H9 (cell line): ENCODE measurements at regions not wholly inside any gene's neighbourhood (a gene's known extent, or its start where the extent isn't known, plus 50 kb on each side); places are given as distances from the start of the nearest gene placed in this dataset.

Experiments used
- DNase-seq: peaks from one replicate; pipeline ENCODE4 v3.0.0-alpha.2; 2017
- H2AFZ ChIP-seq: one replicate; pipeline ENCODE4 v1.6.1; 2013; ENCODE audit warnings: mild to moderate bottlenecking, low read length, control low read depth, moderate library complexity
- H2AK5ac ChIP-seq: 2 replicates; pipeline ENCODE4 v1.6.1; 2013; ENCODE audit warnings: low read length, control low read depth, mixed read lengths; ENCODE audit not compliant: insufficient read length
- H2BK120ac ChIP-seq: one replicate; pipeline ENCODE4 v1.6.1; 2013; ENCODE audit warnings: low read depth, mild to moderate bottlenecking, low read length, control low read depth, inconsistent platforms; ENCODE audit not compliant: poor library complexity, severe bottlenecking
- H2BK12ac ChIP-seq: 2 replicates; pipeline ENCODE4 v1.6.1; 2013; ENCODE audit warnings: low read length, control low read depth, mixed read lengths, low read depth; ENCODE audit not compliant: insufficient read length
- H2BK15ac ChIP-seq: 2 replicates; pipeline ENCODE4 v1.6.1; 2013; ENCODE audit warnings: low read depth, low read length, control low read depth
- H2BK20ac ChIP-seq: one replicate; pipeline ENCODE4 v1.6.1; 2013; ENCODE audit warnings: low read depth, mild to moderate bottlenecking, low read length, control low read depth, inconsistent platforms; ENCODE audit not compliant: poor library complexity, severe bottlenecking
- H2BK5ac ChIP-seq: 2 replicates; pipeline ENCODE4 v1.6.1; 2013; ENCODE audit warnings: low read length, control low read depth, mixed read lengths; ENCODE audit not compliant: insufficient read length
- H3K14ac ChIP-seq: 2 replicates; pipeline ENCODE4 v1.6.1; 2013; ENCODE audit warnings: low read length, control low read depth; ENCODE audit not compliant: insufficient read depth
- H3K18ac ChIP-seq: 2 replicates; pipeline ENCODE4 v1.6.1; 2013; ENCODE audit warnings: low read depth, mild to moderate bottlenecking, mixed read lengths, low read length, control low read depth; ENCODE audit not compliant: insufficient read length
- H3K23ac ChIP-seq: 2 replicates; pipeline ENCODE4 v1.6.1; 2013; ENCODE audit warnings: low read length, control low read depth, mixed read lengths, low read depth; ENCODE audit not compliant: insufficient read length
- H3K23me2 ChIP-seq: 2 replicates; pipeline ENCODE4 v1.6.1; 2013; ENCODE audit warnings: low read depth, mild to moderate bottlenecking, mixed read lengths, low read length, control low read depth; ENCODE audit not compliant: insufficient read length, poor library complexity, severe bottlenecking
- H3K27ac ChIP-seq: 2 replicates; pipeline ENCODE4 v1.5.1; 2013; ENCODE audit warnings: low read length, control low read depth, mixed read lengths, low read depth; ENCODE audit not compliant: insufficient read length
- H3K27me3 ChIP-seq: 2 replicates; pipeline ENCODE4 v1.6.1; 2013; ENCODE audit warnings: low read length, control low read depth, inconsistent platforms; ENCODE audit not compliant: insufficient read depth
- H3K4ac ChIP-seq: 2 replicates; pipeline ENCODE4 v1.6.1; 2013; ENCODE audit warnings: low read depth, mild to moderate bottlenecking, control low read depth, inconsistent platforms, low read length, moderate library complexity
- H3K4me1 ChIP-seq: 2 replicates; pipeline ENCODE4 v1.6.1; 2013; ENCODE audit warnings: low read length, control low read depth, inconsistent platforms; ENCODE audit not compliant: insufficient read depth
- H3K4me2 ChIP-seq: 2 replicates; pipeline ENCODE4 v1.6.1; 2013; ENCODE audit warnings: low read length, control low read depth, mixed read lengths; ENCODE audit not compliant: insufficient read length, insufficient read depth
- H3K56ac ChIP-seq: 2 replicates; pipeline ENCODE4 v1.6.1; 2013; ENCODE audit warnings: low read depth, mild to moderate bottlenecking, mixed read lengths, low read length, control low read depth; ENCODE audit not compliant: insufficient read length
- H3K79me1 ChIP-seq: 2 replicates; pipeline ENCODE4 v1.6.1; 2013; ENCODE audit warnings: low read depth, mild to moderate bottlenecking, moderate library complexity, low read length, control low read depth, inconsistent platforms; ENCODE audit not compliant: insufficient read depth, poor library complexity, severe bottlenecking
- H3K79me2 ChIP-seq: 2 replicates; pipeline ENCODE4 v1.6.1; 2013; ENCODE audit warnings: low read length, control low read depth, inconsistent platforms; ENCODE audit not compliant: insufficient read depth
- H3K9ac ChIP-seq: 2 replicates; pipeline ENCODE4 v1.6.1; 2013; ENCODE audit warnings: low read length, control low read depth, mixed read lengths; ENCODE audit not compliant: insufficient read length; ENCODE audit errors: extremely low read depth
- H3K9me3 ChIP-seq: one replicate; pipeline ENCODE4 v1.6.1; 2013; ENCODE audit warnings: low read depth, low read length, inconsistent platforms; ENCODE audit not compliant: control insufficient read depth
- H3T11ph ChIP-seq: one replicate; pipeline ENCODE4 v1.6.1; 2013; ENCODE audit warnings: mild to moderate bottlenecking, low read length, control low read depth, inconsistent platforms
- H4K20me1 ChIP-seq: one replicate; pipeline ENCODE4 v1.6.1; 2013; ENCODE audit not compliant: control insufficient read depth, insufficient read length, insufficient read depth
- H4K5ac ChIP-seq: 2 replicates; pipeline ENCODE4 v1.6.1; 2013; ENCODE audit warnings: low read depth, mild to moderate bottlenecking, mixed read lengths, low read length, control low read depth; ENCODE audit not compliant: insufficient read length
- H4K8ac ChIP-seq: replicated peaks from 2 replicates; pipeline ENCODE4 v1.6.1; 2013; ENCODE audit warnings: low read length, control low read depth, mixed read lengths, low read depth; ENCODE audit not compliant: insufficient read length
- H4K91ac ChIP-seq: 2 replicates; pipeline ENCODE4 v1.6.1; 2013; ENCODE audit warnings: low read depth, mild to moderate bottlenecking, moderate library complexity, mixed read lengths, low read length, control low read depth; ENCODE audit not compliant: insufficient read length
- H3K27ac Mint-ChIP-seq, 3 experiments: 2 replicates in 2 of 3; 3 replicates in 1 of 3; pipeline ENCODE4 v1.8.0; 2020 to 2021; ENCODE audit warnings: mixed read lengths in 3 of 3, mild to moderate bottlenecking in 1 of 3, moderate library complexity in 1 of 3
- H3K27me3 Mint-ChIP-seq: 2 replicates; pipeline ENCODE4 v1.8.0; 2021; ENCODE audit warnings: low read depth, mild to moderate bottlenecking, moderate library complexity, mixed read lengths
- H3K36me3 Mint-ChIP-seq, 3 experiments: 2 replicates in 2 of 3; 3 replicates in 1 of 3; pipeline ENCODE4 v1.8.0; 2020 to 2021; ENCODE audit warnings: low read depth in 3 of 3, mixed read lengths in 3 of 3; ENCODE audit not compliant: insufficient read depth in 1 of 3
- H3K4me1 Mint-ChIP-seq, 2 experiments: 2 replicates each; pipeline ENCODE4 v1.8.0; 2020; ENCODE audit warnings: mixed read lengths in 2 of 2
- H3K4me3 Mint-ChIP-seq, 2 experiments: 2 replicates in 1 of 2; 3 replicates in 1 of 2; pipeline ENCODE4 v1.8.0; 2020 to 2021; ENCODE audit warnings: mild to moderate bottlenecking in 2 of 2, mixed read lengths in 2 of 2, moderate library complexity in 1 of 2
- H3K9me3 Mint-ChIP-seq, 2 experiments: 2 replicates in 1 of 2; 3 replicates in 1 of 2; pipeline ENCODE4 v1.8.0; 2020; ENCODE audit warnings: mild to moderate bottlenecking in 2 of 2, mixed read lengths in 2 of 2, moderate library complexity in 1 of 2
- WGBS: extraction: QIAGEN DNeasy Blood & Tissue Kit; methylation state at CpG from one replicate; pipeline ENCODE4 v1.1.7; 2013; ENCODE audit warnings: missing lambda C conversion rate, low lambda C conversion rate, mixed read lengths; ENCODE audit not compliant: insufficient read length; ENCODE audit errors: extremely low coverage; 5-methylcytosine and 5-hydroxymethylcytosine counted together
- TF ChIP-seq, protein P1 (sequence below): fragments of 200-600 bp; sonication (generic); conservative IDR thresholded peaks from 3 replicates; pipeline ENCODE4 v1.8.0; 2021; ENCODE audit warnings: antibody characterized with exemption, mild to moderate bottlenecking

DNA sequence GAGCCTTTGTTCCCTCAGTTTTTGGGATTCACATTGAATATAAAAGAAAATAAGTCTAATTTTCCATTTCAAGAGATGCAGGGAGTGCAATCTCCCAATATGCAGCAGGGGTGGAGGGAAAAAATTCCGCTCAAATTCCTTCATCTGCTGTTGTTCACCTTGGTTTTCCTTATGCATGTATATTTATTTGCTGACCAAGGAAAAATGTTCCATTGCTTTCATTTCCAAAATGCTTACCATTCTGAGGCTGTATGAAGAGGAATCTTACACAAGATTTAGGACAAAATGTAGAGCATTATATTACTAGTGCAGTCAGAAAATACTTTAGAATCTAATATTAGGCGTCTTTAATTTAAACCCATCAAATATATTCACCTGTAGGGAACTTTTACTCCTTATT lies 863.9 kb downstream of the EPHA3 start:
- no peak overlapping the region for H2BK15ac ChIP-seq
- H3K18ac ChIP-seq, result no peak overlapping the region
- H3K9ac ChIP-seq, result no peak overlapping the region
- H3K27me3 Mint-ChIP-seq, result peaks cover 2% of the 10 kb centered on the region; the same call in 1 of the 2 replicates
- H3K79me2 ChIP-seq, result no peaks in the 10 kb centered on the region
- H3K27ac ChIP-seq, result no peak overlapping the region
- no peak overlapping the region for H3T11ph ChIP-seq
- H3K4me2 ChIP-seq, result no peak overlapping the region
- H3K27ac Mint-ChIP-seq, result no peak overlapping the region
- H2AFZ ChIP-seq, result no peak overlapping the region
- H3K4me1 ChIP-seq, result no peaks in the 10 kb centered on the region
- H2AK5ac ChIP-seq, result no peak overlapping the region
- H2BK120ac ChIP-seq, result no peak overlapping the region
- no peak overlapping the region for H2BK12ac ChIP-seq
- TF ChIP-seq, protein P1, sequence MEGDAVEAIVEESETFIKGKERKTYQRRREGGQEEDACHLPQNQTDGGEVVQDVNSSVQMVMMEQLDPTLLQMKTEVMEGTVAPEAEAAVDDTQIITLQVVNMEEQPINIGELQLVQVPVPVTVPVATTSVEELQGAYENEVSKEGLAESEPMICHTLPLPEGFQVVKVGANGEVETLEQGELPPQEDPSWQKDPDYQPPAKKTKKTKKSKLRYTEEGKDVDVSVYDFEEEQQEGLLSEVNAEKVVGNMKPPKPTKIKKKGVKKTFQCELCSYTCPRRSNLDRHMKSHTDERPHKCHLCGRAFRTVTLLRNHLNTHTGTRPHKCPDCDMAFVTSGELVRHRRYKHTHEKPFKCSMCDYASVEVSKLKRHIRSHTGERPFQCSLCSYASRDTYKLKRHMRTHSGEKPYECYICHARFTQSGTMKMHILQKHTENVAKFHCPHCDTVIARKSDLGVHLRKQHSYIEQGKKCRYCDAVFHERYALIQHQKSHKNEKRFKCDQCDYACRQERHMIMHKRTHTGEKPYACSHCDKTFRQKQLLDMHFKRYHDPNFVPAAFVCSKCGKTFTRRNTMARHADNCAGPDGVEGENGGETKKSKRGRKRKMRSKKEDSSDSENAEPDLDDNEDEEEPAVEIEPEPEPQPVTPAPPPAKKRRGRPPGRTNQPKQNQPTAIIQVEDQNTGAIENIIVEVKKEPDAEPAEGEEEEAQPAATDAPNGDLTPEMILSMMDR, result no peak
- H4K91ac ChIP-seq, result no peak overlapping the region
- no peaks in the 10 kb centered on the region for H3K79me1 ChIP-seq
- H2BK20ac ChIP-seq, result no peak overlapping the region
- DNase-seq, result no peak
- H3K23me2 ChIP-seq, result no peaks in the 10 kb centered on the region
- no peak overlapping the region for H3K4me3 Mint-ChIP-seq
- no peaks in the 10 kb centered on the region for H3K27me3 ChIP-seq
- H3K9me3 ChIP-seq, result no peaks in the 10 kb centered on the region
- H3K23ac ChIP-seq, result no peak overlapping the region
- H2BK5ac ChIP-seq, result no peak overlapping the region
- H3K56ac ChIP-seq, result no peak overlapping the region
- WGBS, result no CpG with 5 or more reads among the region's 2 CpGs
- no peaks in the 10 kb centered on the region for H4K20me1 ChIP-seq
- peaks cover 2 to 6% of the 10 kb centered on the region in 2 experiments; a peak in 2 of 5 replicates for H3K9me3 Mint-ChIP-seq
- H3K36me3 Mint-ChIP-seq, result peaks cover 0 to 4% (median 0%) of the 10 kb centered on the region in 3 experiments; a peak in 2 of 7 replicates
- no peak overlapping the region for H4K5ac ChIP-seq
- no peaks in the 10 kb centered on the region for H3K4me1 Mint-ChIP-seq
- no peak overlapping the region for H3K14ac ChIP-seq
- H3K4ac ChIP-seq, result no peak overlapping the region
- no peak overlapping the region for H4K8ac ChIP-seq
